DND-41 (cell line): ENCODE measurements at regions not wholly inside any gene's neighbourhood (a gene's known extent, or its start where the extent isn't known, plus 50 kb on each side); places are given as distances from the start of the nearest gene placed in this dataset.

Experiments
- ATAC-seq: fragments of 200-7000 bp; cut with Tn5 transposase; 3 replicates; pipeline ENCODE4 v1.9.1; 2021; ENCODE audit warnings: low read depth; ENCODE audit not compliant: insufficient read depth
- DNase-seq: peaks from one replicate; pipeline ENCODE4 v3.0.0-alpha.2; 2020
- H2AFZ ChIP-seq: 2 replicates; pipeline ENCODE4 v1.6.0; 2012; ENCODE audit warnings: low read depth, low read length
- H3K27ac ChIP-seq: 2 replicates; pipeline ENCODE4 v1.5.1; 2012; ENCODE audit warnings: low read length, inconsistent platforms
- H3K27me3 ChIP-seq: fragments of 200-600 bp; sonication (generic); 2 replicates; pipeline ENCODE4 v1.6.0; 2012; ENCODE audit warnings: low read length, mild to moderate bottlenecking, inconsistent platforms; ENCODE audit not compliant: insufficient read depth, poor library complexity
- H3K36me3 ChIP-seq: 2 replicates; pipeline ENCODE4 v1.5.1; 2012; ENCODE audit warnings: low read length, inconsistent platforms; ENCODE audit not compliant: insufficient read depth
- H3K4me1 ChIP-seq: 2 replicates; pipeline ENCODE4 v1.5.1; 2012; ENCODE audit warnings: mild to moderate bottlenecking, low read length; ENCODE audit not compliant: insufficient read depth
- H3K4me2 ChIP-seq: 2 replicates; pipeline ENCODE4 v1.6.0; 2012; ENCODE audit warnings: mild to moderate bottlenecking, moderate library complexity, low read length, inconsistent platforms; ENCODE audit not compliant: insufficient read depth
- H3K4me3 ChIP-seq, 2 experiments: fragments of 200-600 bp in 1 of 2; shearing (Covaris generic) in 1 of 2; 2 replicates each; pipeline ENCODE4 v1.5.1; 2012 to 2016; ENCODE audit warnings: inconsistent platforms in 2 of 2, low read length in 2 of 2, mild to moderate bottlenecking in 2 of 2, low read depth in 1 of 2, moderate library complexity in 1 of 2
- H3K79me2 ChIP-seq: 2 replicates; pipeline ENCODE4 v1.6.0; 2012; ENCODE audit warnings: low read length, inconsistent platforms; ENCODE audit not compliant: insufficient read depth
- H3K9ac ChIP-seq: 2 replicates; pipeline ENCODE4 v1.6.0; 2012; ENCODE audit warnings: low read depth, mild to moderate bottlenecking, inconsistent platforms, low read length, moderate library complexity
- H3K9me3 ChIP-seq: 2 replicates; pipeline ENCODE4 v1.5.1; 2012; ENCODE audit warnings: low read length, moderate library complexity, mild to moderate bottlenecking, inconsistent platforms; ENCODE audit not compliant: insufficient read depth, severe bottlenecking
- H4K20me1 ChIP-seq: 2 replicates; pipeline ENCODE4 v1.6.0; 2012; ENCODE audit warnings: low read length; ENCODE audit not compliant: insufficient read depth
- CTCF ChIP-seq: IDR thresholded peaks from 2 replicates; pipeline ENCODE4 v1.5.1; 2012; ENCODE audit warnings: borderline replicate concordance, low read length, moderate library complexity, mild to moderate bottlenecking; ENCODE audit not compliant: poor library complexity, severe bottlenecking; ENCODE audit errors: extremely low read depth
- EZH2 ChIP-seq: IDR thresholded peaks from 3 replicates; pipeline ENCODE4 v1.6.1; 2012; ENCODE audit warnings: borderline replicate concordance, low read depth, mild to moderate bottlenecking, moderate library complexity, low read length, inconsistent platforms; ENCODE audit not compliant: severe bottlenecking

- no peak for ATAC-seq
- no peaks in the 10 kb centered on the region for H3K4me1 ChIP-seq
Measured at GRCh38 chr4:128524311-128524710, 236.7 kb upstream of the PGRMC2 start.

GRCh38 chr4:128521648-128522111, 234.1 kb upstream of the PGRMC2 start:
- H3K27me3 ChIP-seq: no peaks in the 10 kb centered on the region
- no peak for TF ChIP-seq EZH2
- no peak for TF ChIP-seq CTCF
- H3K36me3 ChIP-seq: no peaks in the 10 kb centered on the region
- H4K20me1 ChIP-seq: no peaks in the 10 kb centered on the region
- H3K9me3 ChIP-seq: no peaks in the 10 kb centered on the region
- no peaks in the 10 kb centered on the region for H3K79me2 ChIP-seq
- H2AFZ ChIP-seq: no peak overlapping the region
- DNase-seq (no peak), ATAC-seq (no peak)
- H3K27ac ChIP-seq: no peak overlapping the region
- no peak overlapping the region for H3K9ac ChIP-seq
- no peak overlapping the region for H3K4me2 ChIP-seq
- no peaks in the 10 kb centered on the region for H3K4me1 ChIP-seq
- no peak overlapping the region for H3K4me3 ChIP-seq

More at GRCh38 chr4:128524311-128524710, 236.7 kb upstream of the PGRMC2 start:
- H3K79me2 ChIP-seq: no peaks in the 10 kb centered on the region
- H2AFZ ChIP-seq: no peak overlapping the region
- no peak overlapping the region for H3K4me2 ChIP-seq
- no peak for TF ChIP-seq CTCF
- TF ChIP-seq EZH2: no peak
- no peaks in the 10 kb centered on the region for H4K20me1 ChIP-seq
- no peaks in the 10 kb centered on the region for H3K27me3 ChIP-seq
- no peaks in the 10 kb centered on the region for H3K36me3 ChIP-seq
- no peak overlapping the region for H3K4me3 ChIP-seq
- no peak for DNase-seq
- H3K27ac ChIP-seq: no peak overlapping the region
- no peaks in the 10 kb centered on the region for H3K9me3 ChIP-seq
- H3K9ac ChIP-seq: no peak overlapping the region

- H3K4me1 ChIP-seq: no peaks in the 10 kb centered on the region
- DNase-seq (no peak), ATAC-seq (no peak)
- H3K79me2 ChIP-seq: no peaks in the 10 kb centered on the region
- H3K27me3 ChIP-seq: no peaks in the 10 kb centered on the region
- no peak overlapping the region for H3K27ac ChIP-seq
- H3K36me3 ChIP-seq: no peaks in the 10 kb centered on the region
- TF ChIP-seq EZH2 (no peak), CTCF (no peak)
- H3K9me3 ChIP-seq: no peaks in the 10 kb centered on the region
- H3K9ac ChIP-seq: no peak overlapping the region
- H3K4me2 ChIP-seq: no peak overlapping the region
- H3K4me3 ChIP-seq: no peak overlapping the region
- no peaks in the 10 kb centered on the region for H4K20me1 ChIP-seq
- H2AFZ ChIP-seq: no peak overlapping the region
Measured at GRCh38 chr4:128521156-128521555, 233.5 kb upstream of the PGRMC2 start.

- no peak overlapping the region for H3K27ac ChIP-seq
- no peak for DNase-seq
- no peak overlapping the region for H3K4me2 ChIP-seq
- H3K36me3 ChIP-seq: no peaks in the 10 kb centered on the region
- H3K4me3 ChIP-seq: no peak overlapping the region
- no peak for ATAC-seq
- no peak overlapping the region for H3K9ac ChIP-seq
- H3K27me3 ChIP-seq: no peaks in the 10 kb centered on the region
- H3K79me2 ChIP-seq: no peaks in the 10 kb centered on the region
- no peaks in the 10 kb centered on the region for H4K20me1 ChIP-seq
- H2AFZ ChIP-seq: no peak overlapping the region
- TF ChIP-seq CTCF (no peak), EZH2 (no peak)
- H3K4me1 ChIP-seq: peaks cover under 1% of the 10 kb centered on the region; the same call in 1 of the 2 replicates
- H3K9me3 ChIP-seq: peaks cover 6% of the 10 kb centered on the region
Measured at GRCh38 chr4:128519163-128519830, 231.7 kb upstream of the PGRMC2 start.
